ENCODE measurements at regions not wholly inside any gene's neighbourhood (a gene's known extent, or its start where the extent isn't known, plus 50 kb on each side); places are given as distances from the start of the nearest gene placed in this dataset.

- Histone ChIP-seq H3K27me3 (ENCODE audit: insufficient read depth, poor library complexity, severe bottlenecking) (no peaks in the 10 kb centered on the region), H3K4me3 (replicated peaks; ENCODE audit: insufficient read depth, low read length) (no peak overlapping the region), H3K27ac (replicated peaks) (no peak overlapping the region)
- no peak for DNase-seq (ENCODE audit: low read depth in 1 of 2, low spot score in 1 of 2)
- TF ChIP-seq REST (IDR thresholded peaks at IDR 0.05; ENCODE audit: insufficient replicate concordance, low read depth), result no peak
Measured at GRCh38 chr6:113209315-113209714, 647.8 kb upstream of the MARCKS start.

- no peak overlapping the region for H3K27ac ChIP-seq (replicated peaks)
- no peak for TF ChIP-seq GABPA (IDR thresholded peaks at IDR 0.05; ENCODE audit: low read depth)
- TF ChIP-seq SPI1 (IDR thresholded peaks at IDR 0.05; ENCODE audit: borderline replicate concordance, low read depth), result no peak
- TF ChIP-seq CTCF (IDR thresholded peaks at IDR 0.05; ENCODE audit: insufficient read depth, low read length), result no peak
- TF ChIP-seq POLR2AphosphoS5 (IDR thresholded peaks at IDR 0.05; ENCODE audit: low read depth), result no peak
- TF ChIP-seq REST (IDR thresholded peaks at IDR 0.05; ENCODE audit: insufficient replicate concordance, low read depth), result no peak
- H3K4me3 ChIP-seq (replicated peaks; ENCODE audit: insufficient read depth, low read length), result no peak overlapping the region
- DNase-seq (ENCODE audit: low read depth in 1 of 2, low spot score in 1 of 2), result no peak
- no peaks in the 10 kb centered on the region for H3K27me3 ChIP-seq (ENCODE audit: insufficient read depth, poor library complexity, severe bottlenecking)
Measured at GRCh38 chr6:113211170-113211569, 646.0 kb upstream of the MARCKS start.

- H3K27ac ChIP-seq (replicated peaks), result no peak overlapping the region
- DNase-seq (ENCODE audit: low read depth in 1 of 2, low spot score in 1 of 2), result peak in 1 of 2 experiments; percentile 21
- H3K27me3 ChIP-seq (ENCODE audit: insufficient read depth, poor library complexity, severe bottlenecking), result no peaks in the 10 kb centered on the region
- H3K4me3 ChIP-seq (replicated peaks; ENCODE audit: insufficient read depth, low read length), result no peak overlapping the region
- no peak for TF ChIP-seq REST (IDR thresholded peaks at IDR 0.05; ENCODE audit: insufficient replicate concordance, low read depth)
Measured at GRCh38 chr6:113219783-113220182, 637.4 kb upstream of the MARCKS start.

- Histone ChIP-seq H3K27me3 (ENCODE audit: insufficient read depth, poor library complexity, severe bottlenecking) (no peaks in the 10 kb centered on the region), H3K27ac (replicated peaks) (no peak overlapping the region), H3K4me3 (replicated peaks; ENCODE audit: insufficient read depth, low read length) (no peak overlapping the region)
- DNase-seq (ENCODE audit: low read depth in 1 of 2, low spot score in 1 of 2), result no peak
- no peak for TF ChIP-seq SPI1 (IDR thresholded peaks at IDR 0.05; ENCODE audit: borderline replicate concordance, low read depth)
- no peak for TF ChIP-seq REST (IDR thresholded peaks at IDR 0.05; ENCODE audit: insufficient replicate concordance, low read depth)
- TF ChIP-seq GABPA (IDR thresholded peaks at IDR 0.05; ENCODE audit: low read depth), result no peak
- no peak for TF ChIP-seq POLR2AphosphoS5 (IDR thresholded peaks at IDR 0.05; ENCODE audit: low read depth)
- no peak for TF ChIP-seq CTCF (IDR thresholded peaks at IDR 0.05; ENCODE audit: insufficient read depth, low read length)
Measured at GRCh38 chr6:113220832-113221231, 636.3 kb upstream of the MARCKS start.
